ENCODE measurements at regions not wholly inside any gene's neighbourhood (a gene's known extent, or its start where the extent isn't known, plus 50 kb on each side); places are given as distances from the start of the nearest gene placed in this dataset.

DNA sequence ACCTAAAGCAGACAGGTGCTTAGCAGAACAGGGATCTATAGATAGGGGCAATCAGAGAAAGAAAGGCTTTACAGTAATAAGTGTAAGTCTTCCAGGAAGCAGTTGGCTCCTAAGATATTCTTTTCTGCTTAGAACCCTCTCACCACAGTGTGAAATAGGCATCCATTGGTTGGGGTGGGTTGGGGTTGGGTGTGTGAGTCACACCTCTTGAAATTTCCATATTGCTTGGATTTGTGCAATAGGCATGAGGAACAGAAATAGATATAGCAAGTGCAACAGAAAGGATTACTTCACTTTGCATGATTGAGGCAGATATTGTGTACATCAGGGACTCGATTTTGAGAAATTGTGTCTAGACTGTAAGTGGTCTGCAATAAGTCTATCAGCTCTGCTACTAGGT is 200.1 kb upstream of the GAP43 start:
- H3T11ph ChIP-seq (ENCODE audit: low read length): no peak overlapping the region
- H3K18ac ChIP-seq (ENCODE audit: insufficient read length, low read depth, low read length): no peak overlapping the region
- no peak overlapping the region for H3K9ac ChIP-seq (ENCODE audit: extremely low read depth, insufficient read length, low read length)
- H3K79me2 ChIP-seq (ENCODE audit: insufficient read depth, low read length): no peaks in the 10 kb centered on the region
- H3K23ac ChIP-seq (ENCODE audit: insufficient read length, low read depth, low read length): no peak overlapping the region
- TF ChIP-seq, protein P1, sequence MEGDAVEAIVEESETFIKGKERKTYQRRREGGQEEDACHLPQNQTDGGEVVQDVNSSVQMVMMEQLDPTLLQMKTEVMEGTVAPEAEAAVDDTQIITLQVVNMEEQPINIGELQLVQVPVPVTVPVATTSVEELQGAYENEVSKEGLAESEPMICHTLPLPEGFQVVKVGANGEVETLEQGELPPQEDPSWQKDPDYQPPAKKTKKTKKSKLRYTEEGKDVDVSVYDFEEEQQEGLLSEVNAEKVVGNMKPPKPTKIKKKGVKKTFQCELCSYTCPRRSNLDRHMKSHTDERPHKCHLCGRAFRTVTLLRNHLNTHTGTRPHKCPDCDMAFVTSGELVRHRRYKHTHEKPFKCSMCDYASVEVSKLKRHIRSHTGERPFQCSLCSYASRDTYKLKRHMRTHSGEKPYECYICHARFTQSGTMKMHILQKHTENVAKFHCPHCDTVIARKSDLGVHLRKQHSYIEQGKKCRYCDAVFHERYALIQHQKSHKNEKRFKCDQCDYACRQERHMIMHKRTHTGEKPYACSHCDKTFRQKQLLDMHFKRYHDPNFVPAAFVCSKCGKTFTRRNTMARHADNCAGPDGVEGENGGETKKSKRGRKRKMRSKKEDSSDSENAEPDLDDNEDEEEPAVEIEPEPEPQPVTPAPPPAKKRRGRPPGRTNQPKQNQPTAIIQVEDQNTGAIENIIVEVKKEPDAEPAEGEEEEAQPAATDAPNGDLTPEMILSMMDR (conservative IDR thresholded peaks at IDR 0.05): no peak
- no peak overlapping the region for H3K4me2 ChIP-seq (ENCODE audit: insufficient read depth, insufficient read length, low read length)
- H3K14ac ChIP-seq (ENCODE audit: insufficient read depth, low read length): no peak overlapping the region
- no peak overlapping the region for H2BK5ac ChIP-seq (ENCODE audit: insufficient read length, low read length)
- no peaks in the 10 kb centered on the region for H3K79me1 ChIP-seq (ENCODE audit: insufficient read depth, low read depth, low read length, poor library complexity, severe bottlenecking)
- H3K4me1 ChIP-seq (ENCODE audit: insufficient read depth, low read length): no peaks in the 10 kb centered on the region
- DNase-seq: no peak
- no peak overlapping the region for H2BK12ac ChIP-seq (ENCODE audit: insufficient read length, low read depth, low read length)
- no peak overlapping the region for H3K56ac ChIP-seq (ENCODE audit: insufficient read length, low read depth, low read length)
- no peak overlapping the region for H2BK15ac ChIP-seq (ENCODE audit: low read depth, low read length)
- Mint-ChIP-seq H3K36me3 (ENCODE audit: insufficient read depth in 1 of 3, low read depth in 3 of 3) (no peaks in the 10 kb centered on the region), H3K9me3 (peaks cover 0 to 3% of the 10 kb centered on the region in 2 experiments; a peak in 1 of 5 replicates), H3K4me1 (peaks cover 5 to 6% of the 10 kb centered on the region in 2 experiments), H3K27me3 (ENCODE audit: low read depth) (no peaks in the 10 kb centered on the region), H3K27ac (no peak overlapping the region), H3K4me3 (no peak overlapping the region)
- H4K8ac ChIP-seq (replicated peaks; ENCODE audit: insufficient read length, low read depth, low read length): no peak overlapping the region
- no CpG with 5 or more reads among the region's 1 CpG for WGBS (ENCODE audit: extremely low coverage, insufficient read length, low lambda C conversion rate)
- no peak overlapping the region for H2AFZ ChIP-seq (ENCODE audit: low read length)
- no peaks in the 10 kb centered on the region for H4K20me1 ChIP-seq (ENCODE audit: control insufficient read depth, insufficient read depth, insufficient read length)
- no peak overlapping the region for H2AK5ac ChIP-seq (ENCODE audit: insufficient read length, low read length)
- no peak overlapping the region for H2BK20ac ChIP-seq (ENCODE audit: low read depth, low read length, poor library complexity, severe bottlenecking)
- H4K5ac ChIP-seq (ENCODE audit: insufficient read length, low read depth, low read length): no peak overlapping the region
- no peak overlapping the region for H3K27ac ChIP-seq (ENCODE audit: insufficient read length, low read depth, low read length)
- no peak overlapping the region for H4K91ac ChIP-seq (ENCODE audit: insufficient read length, low read depth, low read length)
- H3K23me2 ChIP-seq (ENCODE audit: insufficient read length, low read depth, low read length, poor library complexity, severe bottlenecking): no peaks in the 10 kb centered on the region
- H3K4ac ChIP-seq (ENCODE audit: low read depth, low read length): no peak overlapping the region
- H3K27me3 ChIP-seq (ENCODE audit: insufficient read depth, low read length): no peaks in the 10 kb centered on the region
- H2BK120ac ChIP-seq (ENCODE audit: low read depth, low read length, poor library complexity, severe bottlenecking): no peak overlapping the region
- H3K9me3 ChIP-seq (ENCODE audit: control insufficient read depth, low read depth, low read length): no peaks in the 10 kb centered on the region

Measured in H9 (cell line).